Right lobe of liver (tissue), 4 donors: ENCODE measurements at regions not wholly inside any gene's neighbourhood (a gene's known extent, or its start where the extent isn't known, plus 50 kb on each side); places are given as distances from the start of the nearest gene placed in this dataset.

ENCODE experiments used
- CTCF ChIP-seq, 4 donors: fragments of 200-600 bp in 3 of 4; fragments of 450-650 bp in 1 of 4; IDR thresholded peaks; one replicate each; pipeline versions ENCODE4 v1.5.1 to v1.8.0; 2016 to 2022; ENCODE audit warnings: antibody characterized with exemption in 4 of 4, mild to moderate bottlenecking in 2 of 4
- POLR2A ChIP-seq: fragments of 450-650 bp; IDR thresholded peaks from one replicate; pipeline ENCODE4 v1.6.1; 2017; ENCODE audit warnings: antibody characterized with exemption, mild to moderate bottlenecking
- donor health status: DM: no; HTN: no; CAD: no.
- donor health status: DM: no; HTN: no; CAD: no.
- donor health status: DM: no; HTN: yes; CAD: no.

GRCh38 chr13:63979951-63980350 lies 2564.3 kb upstream of the PCDH20 start:
- no peak for TF ChIP-seq CTCF (IDR thresholded peaks at IDR 0.05)
- no peak for TF ChIP-seq POLR2A
